KBM-7 (cell line): ENCODE measurements at regions not wholly inside any gene's neighbourhood (a gene's known extent, or its start where the extent isn't known, plus 50 kb on each side); places are given as distances from the start of the nearest gene placed in this dataset.

Experiments used
- DNase-seq: peaks from one replicate; pipeline ENCODE4 v3.0.0-alpha.2; 2015
- in situ Hi-C: fragments of 300-500 bp; cut with MboI; formaldehyde crosslinking; loops from 2 replicates; pipeline ENCODE4 v1.14.3; 2020; ENCODE audit warnings: low sequenced_read_pairs, low pct_unique_long_range_greater_than_20kb, mixed read lengths

DNA sequence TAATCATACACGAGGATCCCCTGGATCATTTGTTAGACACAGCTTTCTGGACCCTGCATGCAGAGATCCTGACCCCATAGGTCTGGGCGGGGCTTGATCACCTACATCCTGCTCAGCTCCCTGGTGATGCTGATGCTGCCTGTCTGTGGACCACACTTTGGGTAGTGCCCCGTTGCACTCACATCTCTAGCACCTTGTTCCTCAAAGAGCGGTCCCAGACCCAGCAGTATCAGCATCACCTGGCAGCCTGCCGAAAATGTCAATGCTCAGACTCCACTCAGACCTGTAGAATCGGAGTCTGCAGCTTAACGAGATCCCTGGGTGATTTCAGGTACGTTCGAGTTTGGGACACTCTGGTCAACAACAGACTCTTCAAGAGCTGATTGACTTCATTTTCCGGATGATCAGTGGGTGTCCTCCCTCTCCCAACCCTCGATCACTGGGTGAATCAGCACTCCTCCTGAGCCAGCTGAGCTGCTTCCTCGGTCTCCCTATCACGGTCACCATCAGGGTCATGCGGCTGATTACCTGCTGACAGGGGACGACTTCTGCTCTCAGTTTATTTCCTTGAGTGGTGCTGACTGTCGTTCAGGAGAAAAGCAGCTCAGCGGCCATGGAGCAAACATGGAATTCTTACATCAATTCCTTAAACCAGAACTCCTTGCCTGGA is 150.6 kb upstream of the RAB12 start:
- no peak for DNase-seq
- in situ Hi-C loops: no loop called here

DNA sequence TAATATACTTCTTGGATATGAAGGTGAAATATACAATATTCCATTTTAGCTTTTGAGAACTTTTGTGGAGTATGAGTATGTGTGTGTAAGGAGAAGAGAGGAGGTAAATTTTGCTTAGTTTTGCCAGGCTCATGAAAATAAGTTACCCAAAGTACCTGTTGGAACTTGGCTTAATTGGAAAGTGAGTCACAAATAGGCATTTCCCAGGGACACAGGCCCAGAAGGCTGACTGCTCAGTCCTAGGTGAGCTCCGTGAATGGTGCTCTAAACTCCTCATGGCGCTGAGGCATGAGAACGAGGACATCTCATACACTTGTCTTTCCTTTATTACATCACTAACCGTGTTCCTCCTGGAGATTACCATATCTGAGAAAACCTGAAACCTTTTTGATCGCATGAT is 148.5 kb upstream of the RAB12 start:
- in situ Hi-C loops: no loop called here
- no peak for DNase-seq

DNA sequence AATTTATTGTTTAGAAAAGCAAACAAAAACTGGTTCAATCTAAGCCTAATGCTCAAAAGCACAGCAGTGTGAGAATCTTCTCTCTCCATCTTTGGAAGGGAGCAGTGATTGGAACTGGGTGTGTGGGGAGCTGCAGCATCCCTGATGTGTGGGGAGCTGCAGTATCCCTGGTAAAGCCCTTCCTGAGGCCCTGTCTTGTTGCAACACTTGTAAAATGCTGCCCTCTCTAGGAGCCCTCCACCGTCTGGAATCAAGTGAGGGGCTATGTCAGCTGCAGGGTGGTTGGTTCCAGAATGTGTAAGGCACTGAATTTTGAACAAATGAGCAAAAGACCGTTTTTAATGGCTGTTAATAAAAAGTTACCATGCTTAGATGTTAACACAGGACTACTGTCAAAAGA is 147.7 kb upstream of the RAB12 start:
- in situ Hi-C loops: no loop called here
- DNase-seq: no peak

DNA sequence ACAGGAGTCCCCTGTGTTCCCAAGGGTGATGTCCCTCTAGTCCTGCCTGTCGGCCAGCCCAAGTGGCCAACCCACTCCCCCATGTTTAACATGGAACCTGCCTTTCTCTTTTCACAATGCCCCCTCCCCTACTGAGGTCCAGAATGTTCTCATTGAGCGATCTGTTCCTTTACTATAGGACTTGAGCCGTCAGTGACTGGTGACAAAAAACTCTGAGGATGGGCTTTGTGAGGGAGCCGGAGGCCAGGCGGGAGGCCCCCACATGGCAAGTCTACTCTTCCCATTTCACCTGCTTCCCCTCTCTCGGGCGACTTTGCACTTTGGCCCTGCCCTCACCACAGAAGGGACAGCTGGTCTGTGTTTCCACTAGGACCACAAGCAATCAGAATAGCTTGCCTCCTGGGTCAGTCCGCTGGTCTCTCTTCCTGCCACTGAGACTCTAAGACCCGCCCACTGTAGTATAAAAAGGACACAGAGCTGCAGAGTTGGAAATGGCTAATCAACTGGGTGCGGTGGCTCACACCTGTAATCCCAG is 146.5 kb upstream of the RAB12 start:
- DNase-seq: no peak
- in situ Hi-C loops: no loop called here

DNA sequence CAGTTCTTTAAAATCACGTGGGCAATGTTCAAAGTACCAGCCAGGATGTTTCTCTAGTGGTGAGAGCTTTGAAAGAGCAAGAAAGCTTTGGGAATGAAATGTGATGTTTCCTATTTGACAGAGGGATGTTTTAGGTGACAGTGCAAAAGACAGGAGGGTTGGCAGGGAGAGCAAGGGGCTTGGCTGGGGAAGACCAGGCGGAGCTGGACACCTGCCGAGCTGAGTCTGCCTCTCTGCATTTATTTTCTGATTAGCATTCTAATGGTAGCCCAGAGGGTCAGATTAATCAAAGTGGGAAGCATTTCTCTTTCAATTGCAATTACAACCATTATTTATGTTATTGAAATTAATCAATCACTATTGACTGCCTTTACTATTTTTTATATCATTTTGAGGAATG is 145.4 kb upstream of the RAB12 start:
- in situ Hi-C loops: no loop called here
- DNase-seq: no peak

DNA sequence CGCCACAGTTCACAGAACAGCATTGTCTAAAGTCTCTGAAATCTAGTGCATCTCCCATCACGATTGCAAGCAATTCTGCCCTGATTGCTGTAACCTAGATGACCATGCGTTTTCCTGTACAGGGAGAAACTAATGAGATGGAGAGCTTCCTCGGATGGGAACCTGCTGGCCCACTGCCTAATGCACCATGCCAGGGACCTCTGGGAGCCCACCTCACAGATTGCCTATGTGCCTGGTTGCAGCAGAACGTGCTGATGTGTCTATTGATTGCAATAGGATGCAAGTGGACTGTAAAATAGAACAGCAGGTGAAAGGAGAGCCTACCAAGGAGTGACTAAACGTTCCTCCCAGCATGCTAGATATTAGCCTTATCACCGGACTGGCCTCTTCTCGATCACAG is 141.0 kb upstream of the RAB12 start:
- in situ Hi-C loops: no loop called here
- DNase-seq: no peak

DNA sequence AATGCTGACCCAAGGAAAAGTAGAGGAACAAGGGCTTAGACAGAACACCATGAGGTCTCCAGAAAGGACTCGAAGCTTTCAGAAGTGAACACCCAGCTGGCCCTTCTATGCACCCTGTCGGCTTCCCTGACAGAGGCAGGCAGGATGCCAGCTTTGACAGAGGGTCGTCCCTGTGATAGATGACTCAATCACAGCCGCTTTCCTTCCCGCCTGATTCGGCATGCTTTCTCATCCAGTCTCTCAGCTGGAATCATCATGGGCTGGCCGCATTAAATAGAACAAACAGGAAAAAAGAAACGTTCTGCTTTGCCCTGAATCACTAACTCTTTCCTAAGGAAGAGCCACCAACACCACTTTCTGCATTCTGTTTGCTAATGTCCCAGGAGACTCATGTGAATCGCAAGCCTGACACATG is 140.3 kb upstream of the RAB12 start:
- in situ Hi-C loops: no loop called here
- no peak for DNase-seq

DNA sequence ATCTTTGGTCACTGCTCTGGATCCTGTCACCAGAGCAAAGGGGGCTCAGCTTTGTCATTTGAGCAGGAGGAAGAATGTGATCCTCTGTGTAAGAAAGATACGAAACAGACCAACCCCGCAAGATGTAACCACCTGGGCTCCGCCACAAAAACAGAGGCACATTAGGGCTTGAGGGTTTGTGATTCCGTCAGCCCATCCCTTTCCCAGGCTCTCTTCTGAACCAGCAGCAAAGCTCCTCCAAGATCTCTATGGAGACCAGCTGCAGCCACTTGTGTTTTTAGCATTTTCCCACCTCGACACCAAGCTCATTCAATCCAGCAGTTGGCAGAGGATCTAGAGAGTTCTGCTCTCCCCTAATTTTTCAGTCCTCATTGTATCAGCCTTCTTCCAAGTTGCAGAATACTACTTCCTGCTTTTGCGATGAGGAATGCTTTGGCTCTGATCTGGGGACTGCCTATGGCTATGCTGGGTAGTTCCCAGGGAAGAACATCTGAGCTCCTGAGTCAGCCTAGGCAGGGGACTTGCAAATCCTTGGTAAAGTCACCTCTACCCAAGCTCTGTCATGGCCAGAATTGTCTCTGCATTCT is 139.6 kb upstream of the RAB12 start:
- DNase-seq: no peak
- in situ Hi-C loops: no loop called here

DNA sequence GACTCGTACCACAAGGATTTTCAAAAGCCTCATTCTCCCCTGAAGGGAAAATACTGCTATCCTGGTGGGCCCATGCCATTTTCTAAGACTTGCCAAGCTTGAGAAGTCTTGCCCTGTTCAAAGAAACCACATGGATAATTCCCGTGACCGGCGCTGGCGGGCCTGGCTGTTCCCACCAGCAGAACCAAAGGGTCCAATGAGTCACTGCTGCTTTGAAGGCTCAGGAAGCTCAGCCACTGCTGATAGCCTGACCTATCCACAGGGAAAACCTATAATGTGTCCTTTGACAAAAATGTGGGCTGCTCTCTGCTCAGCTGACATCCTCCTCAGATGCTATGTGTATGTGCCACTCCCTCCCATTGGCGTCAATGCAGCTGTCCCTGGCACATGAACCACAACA is 137.9 kb upstream of the RAB12 start:
- DNase-seq: no peak
- in situ Hi-C loops: no loop called here

DNA sequence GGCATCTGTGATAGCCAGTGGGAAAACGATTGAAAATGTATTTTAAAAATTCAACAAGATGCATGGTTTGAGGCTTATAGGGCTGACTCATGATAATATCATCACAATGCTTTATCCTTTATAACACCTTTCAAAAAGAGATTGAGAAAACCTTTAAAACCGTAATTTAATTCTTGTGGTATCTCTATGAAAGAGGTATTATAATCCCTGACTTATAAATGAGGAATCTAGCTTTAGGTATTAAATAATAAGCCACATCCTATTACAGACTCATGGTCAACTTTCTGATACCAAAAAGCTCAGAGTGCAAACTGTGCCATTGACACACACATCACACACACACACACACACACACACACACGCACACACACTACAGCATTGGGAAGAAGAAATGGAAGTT is 134.6 kb upstream of the RAB12 start:
- DNase-seq: no peak
- in situ Hi-C loops: no loop called here

DNA sequence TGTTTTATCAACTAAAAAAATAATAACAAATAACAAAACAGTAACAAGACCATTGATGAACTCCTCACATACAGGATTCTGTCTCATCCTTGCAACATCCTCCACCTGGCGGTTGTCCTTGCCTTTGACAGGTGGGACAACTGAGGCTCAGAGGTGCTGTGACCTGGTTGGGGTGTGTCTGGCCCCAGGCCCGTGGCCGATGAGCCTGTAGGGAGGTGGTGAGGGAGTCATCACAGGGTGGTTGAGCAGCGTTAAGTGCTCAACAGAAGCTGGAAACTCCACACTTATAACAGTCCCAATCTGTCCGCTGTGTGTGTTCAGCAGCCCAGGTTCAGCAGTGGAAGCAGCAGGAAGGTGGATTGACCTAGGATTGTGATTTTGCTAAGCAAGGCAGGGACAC is 131.6 kb upstream of the RAB12 start:
- in situ Hi-C loops: no loop called here
- no peak for DNase-seq

DNA sequence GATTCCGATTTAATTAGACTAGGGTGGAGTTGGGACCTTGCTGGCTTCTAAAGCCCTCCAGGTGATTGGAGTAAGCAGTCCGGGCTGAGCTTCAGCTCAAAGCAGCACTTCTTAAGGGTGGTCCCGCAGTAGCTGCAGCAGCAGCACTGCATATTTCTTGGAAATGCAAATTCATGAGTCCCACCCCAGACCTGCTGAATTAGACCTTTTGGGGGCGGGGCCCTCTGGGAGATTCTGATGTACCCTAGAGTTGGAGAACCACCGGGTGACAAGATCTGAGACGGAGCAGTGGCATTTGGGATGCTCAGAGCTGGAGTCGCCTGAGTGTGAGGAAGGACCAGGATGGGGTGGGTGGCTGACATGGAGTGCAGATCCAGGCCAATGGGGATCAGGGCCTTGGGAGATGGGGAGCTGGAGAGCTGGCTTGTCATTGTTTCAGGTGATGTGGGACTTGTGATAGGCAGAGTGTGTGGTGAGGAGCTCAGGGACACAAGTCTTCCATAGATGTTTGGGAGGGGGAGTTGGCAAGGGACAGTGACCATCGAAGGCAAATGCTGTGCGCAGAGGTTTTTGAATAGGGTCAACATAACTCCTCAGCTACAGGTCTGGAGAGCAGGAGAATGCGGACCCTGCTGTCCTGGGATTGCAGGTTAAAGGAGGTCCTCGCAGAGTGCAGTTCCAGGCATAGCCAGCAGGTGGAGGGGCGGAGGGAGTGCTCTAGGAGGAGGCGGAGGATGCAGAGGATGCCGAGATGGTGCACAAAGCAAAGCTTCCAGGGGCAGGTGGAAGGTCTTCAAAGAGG is 130.9 kb upstream of the RAB12 start:
- peak; percentile 52 for DNase-seq

DNA sequence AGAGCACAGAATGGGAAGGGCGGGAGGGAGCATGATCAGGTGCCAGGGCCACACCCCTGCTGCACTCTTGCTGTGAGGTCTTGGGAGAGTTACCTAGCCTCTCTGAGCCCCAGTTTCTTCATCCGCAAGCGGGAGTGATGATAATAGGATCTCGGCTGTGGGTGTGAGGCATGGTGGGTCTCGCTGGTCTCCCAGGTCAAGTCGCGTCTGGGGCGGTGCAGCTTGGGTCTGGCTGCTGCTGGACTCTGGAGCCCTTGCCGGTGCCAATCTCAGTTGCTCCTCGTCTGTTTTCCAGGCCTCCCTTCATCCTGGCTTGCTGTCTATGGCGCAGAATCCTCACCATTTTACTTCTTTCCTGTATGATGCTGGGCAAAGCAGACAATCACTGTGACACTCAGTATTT is 130.3 kb upstream of the RAB12 start:
- in situ Hi-C loops: no loop called here
- no peak for DNase-seq

More for the DNA sequence above, 130.9 kb upstream of the RAB12 start:
- in situ Hi-C loops: no loop called here

DNA sequence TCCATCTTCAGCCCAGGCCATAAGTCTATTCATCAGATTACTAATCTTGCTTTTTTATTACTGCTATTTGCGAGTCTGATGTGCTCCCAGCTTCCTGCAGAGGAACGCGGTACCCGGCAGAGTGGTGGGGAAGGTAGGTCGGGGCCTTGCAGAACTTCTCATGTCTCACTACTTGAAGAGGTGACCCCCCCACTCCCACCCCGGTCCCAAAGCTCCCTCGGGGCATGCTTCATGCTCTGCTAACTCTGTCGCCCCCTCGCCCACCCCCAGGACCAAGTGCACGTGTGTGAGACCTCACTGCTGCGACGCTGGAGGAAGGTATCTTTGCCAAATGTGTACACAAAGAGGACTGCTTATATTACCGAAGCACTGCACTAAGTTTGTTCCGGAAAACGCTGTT is 129.4 kb upstream of the RAB12 start:
- in situ Hi-C loops: no loop called here
- no peak for DNase-seq

DNA sequence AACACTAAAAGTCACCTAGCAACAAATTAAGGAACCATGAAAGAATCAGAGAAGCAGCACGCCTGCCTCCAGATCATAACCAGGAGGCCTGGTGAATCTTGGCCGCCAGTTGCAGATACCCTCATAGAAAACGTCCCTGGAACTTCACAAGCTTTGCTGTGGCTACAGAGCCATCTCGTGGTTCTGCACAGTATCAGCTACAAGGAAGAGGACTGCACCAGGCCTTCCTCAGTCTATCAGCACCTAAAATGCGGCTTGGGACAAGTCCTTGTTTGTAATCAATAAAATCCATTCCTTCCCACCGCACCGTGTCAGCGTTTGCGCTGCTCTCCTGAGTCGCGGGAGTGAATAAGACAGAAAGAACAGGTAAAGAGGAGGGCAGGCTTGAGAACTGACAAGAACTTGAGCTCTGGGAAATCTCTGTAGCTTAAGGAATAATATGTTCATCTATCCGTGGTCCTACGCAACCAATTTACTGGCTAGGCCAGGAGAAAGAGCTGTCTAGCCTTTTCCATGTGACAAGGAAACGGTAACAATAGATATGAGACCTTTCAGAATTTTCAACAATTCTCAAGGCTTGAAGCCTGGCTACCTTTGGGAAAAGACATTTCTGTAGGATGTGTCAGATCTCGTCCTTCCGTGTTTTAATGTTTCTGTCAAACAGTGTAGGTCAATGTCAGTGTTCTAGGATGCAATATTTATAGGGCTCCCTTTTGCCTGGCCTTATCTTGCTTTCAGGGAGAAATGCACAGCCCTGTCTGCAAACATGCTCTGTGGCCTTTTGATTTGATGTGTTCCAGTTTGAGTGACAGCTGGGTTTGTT is 128.5 kb upstream of the RAB12 start:
- in situ Hi-C loops: no loop called here
- peak; percentile 31 for DNase-seq

DNA sequence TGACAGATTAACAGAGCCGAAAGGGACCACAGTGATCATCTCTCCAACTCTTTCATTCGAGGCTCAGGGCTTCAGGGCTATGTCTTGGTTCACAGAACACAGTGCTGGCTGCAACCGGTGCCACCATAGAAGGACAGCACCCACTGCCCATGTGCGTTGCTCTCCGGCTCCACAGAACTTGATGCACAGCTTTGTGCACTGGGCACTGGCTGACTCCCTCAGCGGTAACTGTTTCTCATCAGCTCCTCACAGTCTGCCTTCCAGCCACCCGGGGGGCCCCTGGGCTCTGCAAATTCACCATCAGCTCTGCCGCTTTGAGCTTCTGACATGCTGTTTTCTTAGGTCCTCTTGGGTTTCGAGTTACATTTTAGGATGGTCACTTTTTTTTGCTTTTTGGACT is 124.3 kb upstream of the RAB12 start:
- in situ Hi-C loops: no loop called here

DNA sequence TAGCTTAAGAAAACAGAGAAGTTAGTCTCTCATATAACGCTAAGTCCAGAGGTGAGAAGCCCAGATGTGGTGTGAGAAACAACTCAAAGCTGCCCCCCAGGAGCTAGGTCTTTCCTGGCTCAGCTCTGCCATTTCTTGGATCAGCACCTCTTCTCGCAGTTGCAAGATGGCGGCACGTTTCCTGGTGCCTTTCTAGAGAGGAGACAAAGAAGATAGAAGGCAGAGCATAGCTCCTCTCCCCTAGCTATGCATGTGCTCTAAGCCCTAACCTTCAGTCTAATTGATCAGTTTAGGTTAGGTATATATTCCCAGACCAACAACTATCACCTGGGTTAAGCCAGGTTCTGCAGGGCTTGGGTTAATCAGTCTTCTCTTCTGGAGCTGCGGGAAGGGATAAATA is 119.5 kb upstream of the RAB12 start:
- in situ Hi-C loops: no loop called here
- no peak for DNase-seq

More for the DNA sequence above, 124.3 kb upstream of the RAB12 start:
- no peak for DNase-seq

DNA sequence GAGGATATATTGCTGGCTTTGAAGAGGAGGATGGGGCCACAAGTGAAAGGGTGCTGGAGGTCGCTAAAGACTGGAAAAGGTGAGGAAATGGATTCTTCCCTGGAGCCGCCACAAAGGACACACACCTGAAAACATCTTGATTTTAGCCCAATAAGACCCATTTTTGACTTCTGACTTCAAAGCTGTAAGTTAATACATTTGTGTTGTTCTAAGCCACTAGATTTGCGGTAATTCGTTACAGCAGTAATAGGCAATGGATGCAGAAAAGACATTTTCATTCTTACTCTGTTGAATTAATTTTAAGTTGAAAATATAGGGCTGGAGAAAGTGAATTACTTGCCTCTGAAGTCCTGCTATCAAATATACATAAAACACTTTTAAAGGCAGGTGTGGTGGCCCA is 117.7 kb upstream of the RAB12 start:
- DNase-seq: no peak
- in situ Hi-C loops: no loop called here

DNA sequence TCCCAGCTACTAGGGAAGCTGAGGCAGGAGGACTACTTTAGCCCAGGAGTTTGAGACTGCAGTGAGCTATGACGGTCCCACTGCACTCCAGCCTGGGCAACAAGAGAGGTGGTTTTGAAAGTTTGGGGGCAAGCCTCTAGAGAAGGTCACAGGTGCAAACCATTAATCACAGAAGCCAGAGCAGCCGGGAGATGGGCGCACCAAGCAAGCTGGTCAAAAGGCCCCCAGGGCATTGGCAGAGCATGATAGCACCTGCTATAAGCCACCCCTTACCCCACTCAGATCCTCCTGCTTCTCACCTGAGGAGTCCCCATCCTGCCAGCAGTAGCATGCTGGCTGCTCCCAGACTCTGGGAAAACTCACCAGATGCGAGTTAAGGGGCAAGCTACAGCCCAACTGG is 116.1 kb upstream of the RAB12 start:
- no peak for DNase-seq
- in situ Hi-C loops: no loop called here

DNA sequence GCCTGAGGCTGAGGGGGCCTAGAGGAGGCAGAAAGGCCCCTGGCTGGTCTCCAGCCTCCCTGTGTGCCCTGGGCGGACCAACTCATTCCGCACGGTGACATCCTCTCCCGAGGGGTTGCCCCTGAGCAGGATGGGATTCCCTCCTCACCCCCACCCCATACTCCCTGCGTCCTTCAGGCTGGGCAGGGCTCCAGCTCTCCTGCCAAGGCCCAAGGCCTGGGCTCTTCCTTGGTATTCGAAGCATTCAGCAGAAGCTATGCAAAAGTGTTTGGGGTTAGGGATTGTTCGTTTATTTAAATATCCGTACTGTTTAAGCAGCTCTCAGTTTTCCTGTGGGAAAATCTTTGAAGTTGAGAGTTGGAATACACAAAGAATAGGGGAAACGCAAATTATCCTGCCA is 113.1 kb upstream of the RAB12 start:
- DNase-seq: no peak
- in situ Hi-C loops: no loop called here
